Panc1 (cell line): ENCODE measurements at regions not wholly inside any gene's neighbourhood (a gene's known extent, or its start where the extent isn't known, plus 50 kb on each side); places are given as distances from the start of the nearest gene placed in this dataset.
A peak's percentile ranks its signal among the peaks of the same experiment; 100 is the strongest.

Source experiments
- ATAC-seq: fragments of 200-7000 bp; cut with Tn5 transposase; 2 replicates; pipeline ENCODE4 v1.9.1; 2020; ENCODE audit warnings: mild to moderate bottlenecking, moderate library complexity
- BruUV-seq: library from RNA; stranded (reverse); fragments of 400-500 nt; replicated peaks from 2 replicates; lab custom pipeline; 2021; lab: Mats Ljungman, UMichigan
- CTCF ChIA-PET: fragments of 300-600 bp; sonication (Branson Sonifier 250); formaldehyde crosslinking; loops from one replicate; lab custom pipeline; 2022; ENCODE audit warnings: antibody characterized with exemption; lab: Charles Lee
- POLR2A ChIA-PET: fragments of 300-600 bp; sonication (Branson Sonifier 250); formaldehyde crosslinking; loops from one replicate; lab custom pipeline; 2022; ENCODE audit warnings: antibody characterized with exemption; lab: Charles Lee
- DNase-seq: peaks from one replicate; pipeline ENCODE4 v3.0.0-alpha.2; 2010; ENCODE audit warnings: low read depth, low spot score
- H3K27ac ChIP-seq: 2 replicates; pipeline ENCODE4 v1.5.1; 2011; ENCODE audit warnings: mild to moderate bottlenecking, low read length, inconsistent platforms
- H3K27me3 ChIP-seq: fragments of 200-500 bp; sonication (Bioruptor generic); 2 replicates; pipeline ENCODE4 v1.6.0; 2014; ENCODE audit warnings: low read length, inconsistent platforms; ENCODE audit not compliant: control insufficient read depth, insufficient read depth
- H3K36me3 ChIP-seq: fragments of 200-500 bp; sonication (Bioruptor generic); 2 replicates; pipeline ENCODE4 v1.5.1; 2014; ENCODE audit warnings: inconsistent platforms, mild to moderate bottlenecking, low read length, moderate library complexity; ENCODE audit not compliant: control insufficient read depth, insufficient read depth
- H3K4me1 ChIP-seq: 2 replicates; pipeline ENCODE4 v1.5.1; 2011; ENCODE audit warnings: inconsistent platforms, mild to moderate bottlenecking, low read length, moderate library complexity; ENCODE audit not compliant: control insufficient read depth, insufficient read depth
- H3K4me3 ChIP-seq, 2 experiments: 2 replicates each; pipeline ENCODE4 v1.5.1; 2011 to 2012; ENCODE audit warnings: low read depth in 2 of 2, low read length in 2 of 2, mild to moderate bottlenecking in 2 of 2, inconsistent platforms in 1 of 2, moderate library complexity in 1 of 2
- H3K9me3 ChIP-seq: fragments of 200-500 bp; sonication (Bioruptor generic); 2 replicates; pipeline ENCODE4 v1.5.1; 2014; ENCODE audit warnings: low read depth, mild to moderate bottlenecking, inconsistent platforms, low read length, moderate library complexity; ENCODE audit not compliant: control insufficient read depth, insufficient read depth
- POLR2AphosphoS5 ChIP-seq: IDR thresholded peaks from 2 replicates; pipeline ENCODE4 v1.6.1; 2012; ENCODE audit warnings: mild to moderate bottlenecking, low read depth, low read length, moderate library complexity
- SIN3A ChIP-seq: IDR thresholded peaks from 2 replicates; pipeline ENCODE4 v1.6.1; 2012; ENCODE audit warnings: low read depth, mild to moderate bottlenecking, low read length, moderate library complexity, borderline replicate concordance; ENCODE audit not compliant: insufficient read depth
- TCF7L2 ChIP-seq: IDR thresholded peaks from 2 replicates; pipeline ENCODE4 v1.6.1; 2011; ENCODE audit warnings: mild to moderate bottlenecking, low read depth, low read length, inconsistent platforms
- in situ Hi-C: cut with HindIII; loops from 2 replicates; pipeline ENCODE4 v1.10.0; 2016; ENCODE audit warnings: low sequenced_read_pairs, low pct_unique_long_range_greater_than_20kb
- intact Hi-C: fragments of 100-400 bp; cut with micrococcal nuclease; formaldehyde crosslinking; loops from one replicate; pipeline ENCODE4 v1.10.0; 2022; ENCODE audit not compliant: unreplicated experiment
- TF ChIP-seq, protein P1 (sequence below): fragments of 450-650 bp; IDR thresholded peaks from 2 replicates; pipeline ENCODE4 v1.5.1; 2017; ENCODE audit warnings: mild to moderate bottlenecking
- TF ChIP-seq, protein P2 (sequence below), 2 experiments: IDR thresholded peaks; 2 replicates each; pipeline ENCODE4 v1.6.1; 2011 to 2012; ENCODE audit warnings: low read depth in 2 of 2, control low read depth in 1 of 2, low read length in 1 of 2, mild to moderate bottlenecking in 1 of 2, moderate library complexity in 1 of 2; ENCODE audit not compliant: insufficient read depth in 1 of 2

DNA sequence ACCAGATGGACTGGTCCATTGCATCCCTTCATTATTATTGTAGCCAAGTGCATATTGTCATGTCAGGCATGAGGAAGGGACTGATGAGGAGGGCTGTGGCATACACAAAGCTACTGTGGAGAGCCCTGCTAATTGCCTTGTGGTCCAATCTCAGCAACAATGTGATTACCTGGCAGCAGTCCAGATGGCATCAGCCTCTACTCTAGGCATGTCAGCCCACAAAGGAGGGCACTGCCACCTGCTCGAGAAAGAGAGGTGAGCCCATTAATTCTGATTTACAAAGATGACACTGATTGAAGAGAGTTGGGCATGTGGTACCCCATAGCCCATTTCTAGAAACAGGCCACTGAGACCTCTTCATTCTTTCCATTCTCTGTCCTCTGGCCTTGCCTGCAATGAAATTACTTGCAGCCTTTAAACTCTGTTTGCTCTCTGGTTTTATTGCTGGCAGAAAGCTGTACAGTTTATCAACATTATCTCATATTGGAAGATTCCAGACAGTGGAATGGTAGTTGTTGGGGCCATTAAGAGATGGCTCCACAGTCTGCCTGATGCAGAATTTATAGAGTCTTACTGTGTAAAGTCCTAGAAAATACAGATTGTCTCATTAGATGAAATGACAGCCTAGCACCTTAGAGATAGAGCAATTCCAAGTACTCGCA lies 307.7 kb downstream of the ARPP21 start:
- Histone ChIP-seq H3K27ac (no peak overlapping the region), H3K4me3 (no peak overlapping the region), H3K36me3 (no peaks in the 10 kb centered on the region), H3K9me3 (no peaks in the 10 kb centered on the region), H3K27me3 (no peaks in the 10 kb centered on the region), H3K4me1 (no peaks in the 10 kb centered on the region)
- TF ChIP-seq, protein P1, sequence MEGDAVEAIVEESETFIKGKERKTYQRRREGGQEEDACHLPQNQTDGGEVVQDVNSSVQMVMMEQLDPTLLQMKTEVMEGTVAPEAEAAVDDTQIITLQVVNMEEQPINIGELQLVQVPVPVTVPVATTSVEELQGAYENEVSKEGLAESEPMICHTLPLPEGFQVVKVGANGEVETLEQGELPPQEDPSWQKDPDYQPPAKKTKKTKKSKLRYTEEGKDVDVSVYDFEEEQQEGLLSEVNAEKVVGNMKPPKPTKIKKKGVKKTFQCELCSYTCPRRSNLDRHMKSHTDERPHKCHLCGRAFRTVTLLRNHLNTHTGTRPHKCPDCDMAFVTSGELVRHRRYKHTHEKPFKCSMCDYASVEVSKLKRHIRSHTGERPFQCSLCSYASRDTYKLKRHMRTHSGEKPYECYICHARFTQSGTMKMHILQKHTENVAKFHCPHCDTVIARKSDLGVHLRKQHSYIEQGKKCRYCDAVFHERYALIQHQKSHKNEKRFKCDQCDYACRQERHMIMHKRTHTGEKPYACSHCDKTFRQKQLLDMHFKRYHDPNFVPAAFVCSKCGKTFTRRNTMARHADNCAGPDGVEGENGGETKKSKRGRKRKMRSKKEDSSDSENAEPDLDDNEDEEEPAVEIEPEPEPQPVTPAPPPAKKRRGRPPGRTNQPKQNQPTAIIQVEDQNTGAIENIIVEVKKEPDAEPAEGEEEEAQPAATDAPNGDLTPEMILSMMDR = peak; percentile 9; the same call in 1 of the 2 replicates
- TF ChIP-seq, protein P2, sequence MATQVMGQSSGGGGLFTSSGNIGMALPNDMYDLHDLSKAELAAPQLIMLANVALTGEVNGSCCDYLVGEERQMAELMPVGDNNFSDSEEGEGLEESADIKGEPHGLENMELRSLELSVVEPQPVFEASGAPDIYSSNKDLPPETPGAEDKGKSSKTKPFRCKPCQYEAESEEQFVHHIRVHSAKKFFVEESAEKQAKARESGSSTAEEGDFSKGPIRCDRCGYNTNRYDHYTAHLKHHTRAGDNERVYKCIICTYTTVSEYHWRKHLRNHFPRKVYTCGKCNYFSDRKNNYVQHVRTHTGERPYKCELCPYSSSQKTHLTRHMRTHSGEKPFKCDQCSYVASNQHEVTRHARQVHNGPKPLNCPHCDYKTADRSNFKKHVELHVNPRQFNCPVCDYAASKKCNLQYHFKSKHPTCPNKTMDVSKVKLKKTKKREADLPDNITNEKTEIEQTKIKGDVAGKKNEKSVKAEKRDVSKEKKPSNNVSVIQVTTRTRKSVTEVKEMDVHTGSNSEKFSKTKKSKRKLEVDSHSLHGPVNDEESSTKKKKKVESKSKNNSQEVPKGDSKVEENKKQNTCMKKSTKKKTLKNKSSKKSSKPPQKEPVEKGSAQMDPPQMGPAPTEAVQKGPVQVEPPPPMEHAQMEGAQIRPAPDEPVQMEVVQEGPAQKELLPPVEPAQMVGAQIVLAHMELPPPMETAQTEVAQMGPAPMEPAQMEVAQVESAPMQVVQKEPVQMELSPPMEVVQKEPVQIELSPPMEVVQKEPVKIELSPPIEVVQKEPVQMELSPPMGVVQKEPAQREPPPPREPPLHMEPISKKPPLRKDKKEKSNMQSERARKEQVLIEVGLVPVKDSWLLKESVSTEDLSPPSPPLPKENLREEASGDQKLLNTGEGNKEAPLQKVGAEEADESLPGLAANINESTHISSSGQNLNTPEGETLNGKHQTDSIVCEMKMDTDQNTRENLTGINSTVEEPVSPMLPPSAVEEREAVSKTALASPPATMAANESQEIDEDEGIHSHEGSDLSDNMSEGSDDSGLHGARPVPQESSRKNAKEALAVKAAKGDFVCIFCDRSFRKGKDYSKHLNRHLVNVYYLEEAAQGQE (IDR thresholded peaks at IDR 0.05; ENCODE audit: insufficient read depth in 1 of 2, low read depth in 2 of 2, low read length in 1 of 2) = no peak
- ATAC-seq (no peak), DNase-seq (no peak)
- ChIA-PET CTCF (no interaction called here), POLR2A (no interaction called here)
- intact Hi-C loops (no loop called here), in situ Hi-C loops (no loop called here)
- no TSS peak for BruUV-seq

DNA sequence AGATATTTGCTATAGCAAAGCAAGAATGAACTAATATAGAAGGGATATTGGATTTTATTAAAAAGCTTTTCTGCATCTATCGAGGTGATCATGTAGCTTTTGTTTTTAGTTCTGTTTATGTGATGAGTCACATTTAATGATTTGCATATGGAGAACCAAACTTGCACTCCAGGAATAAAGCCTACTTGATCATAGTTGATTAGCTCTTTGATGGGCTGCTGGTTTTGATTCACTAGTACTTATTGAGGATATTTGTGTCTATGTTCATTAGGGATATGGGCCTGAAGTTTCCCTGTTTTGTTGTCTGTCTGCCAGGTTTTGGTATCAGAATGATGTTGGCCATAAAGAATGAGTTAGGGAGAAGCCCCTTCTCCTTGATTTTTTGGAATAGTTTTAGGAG lies 310.7 kb downstream of the ARPP21 start:
- Histone ChIP-seq H3K4me1 (no peaks in the 10 kb centered on the region), H3K27ac (no peak overlapping the region), H3K4me3 (no peak overlapping the region), H3K9me3 (no peaks in the 10 kb centered on the region), H3K36me3 (no peaks in the 10 kb centered on the region), H3K27me3 (no peaks in the 10 kb centered on the region)
- intact Hi-C loops (no loop called here), in situ Hi-C loops (no loop called here)
- ATAC-seq (no peak), DNase-seq (no peak)
- TF ChIP-seq, protein P2 (IDR thresholded peaks at IDR 0.05; ENCODE audit: insufficient read depth in 1 of 2, low read depth in 2 of 2, low read length in 1 of 2) = no peak
- TF ChIP-seq SIN3A (no peak), POLR2AphosphoS5 (no peak), TCF7L2 (no peak)
- TF ChIP-seq, protein P1 = no peak
- BruUV-seq = no TSS peak
- CTCF ChIA-PET = no interaction called here
- POLR2A ChIA-PET = no interaction called here
